CD14-positive monocyte (primary cell): ENCODE measurements at regions not wholly inside any gene's neighbourhood (a gene's known extent, or its start where the extent isn't known, plus 50 kb on each side); places are given as distances from the start of the nearest gene placed in this dataset.

Experiments
- DNase-seq, 3 donors: peaks; one replicate each; pipeline ENCODE4 v3.0.0-alpha.2; 2011 to 2022
- H2AFZ ChIP-seq: 2 replicates; pipeline ENCODE4 v1.6.0; 2012; ENCODE audit warnings: mild to moderate bottlenecking, low read depth, low read length, inconsistent platforms; ENCODE audit not compliant: insufficient read depth, poor library complexity, severe bottlenecking
- H3K27ac ChIP-seq, 2 donors: 1 replicate in 1 of 2; 2 replicates in 1 of 2; pipeline ENCODE4 v1.5.1; 2012 to 2013; ENCODE audit warnings: low read length in 2 of 2, control low read depth in 1 of 2, inconsistent platforms in 1 of 2, low read depth in 1 of 2, mild to moderate bottlenecking in 1 of 2
- H3K27me3 ChIP-seq, 2 donors: one replicate each; pipeline versions ENCODE4 v1.6.0 to v1.6.1; 2011 to 2013; ENCODE audit warnings: low read length in 2 of 2; ENCODE audit not compliant: control insufficient read depth in 2 of 2, insufficient read depth in 2 of 2
- H3K36me3 ChIP-seq, 2 donors: replicated peaks in 1 of 2; 1 replicate in 1 of 2; 2 replicates in 1 of 2; pipeline versions ENCODE4 v1.5.1 to v1.6.1; 2012 to 2013; ENCODE audit warnings: low read length in 2 of 2, control low read depth in 1 of 2, inconsistent platforms in 1 of 2, mild to moderate bottlenecking in 1 of 2; ENCODE audit not compliant: insufficient read depth in 2 of 2, control insufficient read depth in 1 of 2
- H3K4me1 ChIP-seq, 2 donors: 1 replicate in 1 of 2; 2 replicates in 1 of 2; pipeline versions ENCODE4 v1.5.1 to v1.6.1; 2012 to 2013; ENCODE audit warnings: low read length in 2 of 2, control low read depth in 1 of 2, inconsistent platforms in 1 of 2, mild to moderate bottlenecking in 1 of 2, moderate library complexity in 1 of 2; ENCODE audit not compliant: insufficient read depth in 2 of 2, control insufficient read depth in 1 of 2
- H3K4me2 ChIP-seq: replicated peaks from 2 replicates; pipeline ENCODE3; 2012; ENCODE audit warnings: low read length, moderate library complexity, mild to moderate bottlenecking; ENCODE audit not compliant: poor library complexity, severe bottlenecking; ENCODE audit errors: extremely low read depth
- H3K4me3 ChIP-seq, 3 experiments: fragments of 200-600 bp in 1 of 3; sonication (generic) in 1 of 3; replicated peaks in 1 of 3; 1 replicate in 2 of 3; 2 replicates in 1 of 3; pipeline ENCODE4 v1.5.1; 2011 to 2013; ENCODE audit warnings: low read length in 3 of 3, mild to moderate bottlenecking in 3 of 3, control low read depth in 2 of 3, low read depth in 2 of 3, inconsistent platforms in 1 of 3, moderate library complexity in 1 of 3
- H3K79me2 ChIP-seq: 2 replicates; pipeline ENCODE4 v1.6.0; 2012; ENCODE audit warnings: mild to moderate bottlenecking, control low read depth, inconsistent platforms, low read length, moderate library complexity; ENCODE audit not compliant: insufficient read depth
- H3K9ac ChIP-seq: 2 replicates; pipeline ENCODE4 v1.6.0; 2017; ENCODE audit warnings: low read length, mild to moderate bottlenecking; ENCODE audit not compliant: insufficient read depth, poor library complexity, severe bottlenecking
- H3K9me3 ChIP-seq, 2 donors: replicated peaks in 1 of 2; 1 replicate in 1 of 2; 2 replicates in 1 of 2; pipeline versions ENCODE4 v1.5.1 to v1.6.1; 2012 to 2013; ENCODE audit warnings: low read length in 2 of 2, control low read depth in 1 of 2; ENCODE audit not compliant: control insufficient read depth in 1 of 2, insufficient read depth in 1 of 2
- H4K20me1 ChIP-seq: 2 replicates; pipeline ENCODE4 v1.6.0; 2012; ENCODE audit warnings: mild to moderate bottlenecking, low read length, control low read depth, moderate library complexity; ENCODE audit not compliant: insufficient read depth
- H3K27ac Mint-ChIP-seq, 7 donors: one replicate each; pipeline ENCODE4 v1.8.0; 2020; ENCODE audit warnings: mild to moderate bottlenecking in 7 of 7, mixed read lengths in 7 of 7, moderate library complexity in 6 of 7, inconsistent platforms in 2 of 7
- H3K27me3 Mint-ChIP-seq, 3 donors: one replicate each; pipeline ENCODE4 v1.8.0; 2021 to 2022; ENCODE audit warnings: low read depth in 3 of 3, mild to moderate bottlenecking in 3 of 3, mixed read lengths in 3 of 3, moderate library complexity in 3 of 3, inconsistent platforms in 1 of 3
- H3K36me3 Mint-ChIP-seq, 2 donors: one replicate each; pipeline ENCODE4 v1.8.0; 2020; ENCODE audit warnings: mixed read lengths in 2 of 2, inconsistent platforms in 1 of 2, mild to moderate bottlenecking in 1 of 2
- H3K4me1 Mint-ChIP-seq: one replicate; pipeline ENCODE4 v1.8.0; 2020; ENCODE audit warnings: mild to moderate bottlenecking, mixed read lengths
- H3K4me3 Mint-ChIP-seq, 2 donors: one replicate each; pipeline ENCODE4 v1.8.0; 2020; ENCODE audit warnings: mild to moderate bottlenecking in 2 of 2, mixed read lengths in 2 of 2, moderate library complexity in 1 of 2
- H3K9me3 Mint-ChIP-seq, 7 donors: one replicate each; pipeline ENCODE4 v1.8.0; 2020 to 2022; ENCODE audit warnings: mixed read lengths in 7 of 7, mild to moderate bottlenecking in 6 of 7, moderate library complexity in 6 of 7, inconsistent platforms in 2 of 7
- WGBS: methylation state at CpG from one replicate; pipeline ENCODE4 v1.1.5; 2013; ENCODE audit warnings: missing lambda C conversion rate; ENCODE audit not compliant: insufficient coverage; 5-methylcytosine and 5-hydroxymethylcytosine counted together
- intact Hi-C, 2 donors: fragments of 100-400 bp; cut with micrococcal nuclease; formaldehyde crosslinking; loops; one replicate each; pipeline versions ENCODE4 v1.15.0 to v1.15.1; 2023
- TF ChIP-seq, protein P1 (sequence below): fragments of 200-600 bp; IDR thresholded peaks from one replicate; pipeline ENCODE4 v1.8.0; 2022; ENCODE audit warnings: antibody characterized with exemption, mild to moderate bottlenecking

- H3K27ac ChIP-seq = no peak overlapping the region
- no peaks in the 10 kb centered on the region for H4K20me1 ChIP-seq
- no peak overlapping the region for H3K4me3 ChIP-seq
- H3K4me2 ChIP-seq = no peak overlapping the region
- no peaks in the 10 kb centered on the region for H3K36me3 ChIP-seq
- Mint-ChIP-seq H3K4me3 (no peak overlapping the region), H3K27me3 (peaks cover 0 to 3% (median 2%) of the 10 kb centered on the region in 3 donors), H3K27ac (no peak overlapping the region), H3K4me1 (no peaks in the 10 kb centered on the region), H3K36me3 (no peaks in the 10 kb centered on the region), H3K9me3 (peaks cover 0 to 8% (median 5%) of the 10 kb centered on the region in 7 donors)
- H3K79me2 ChIP-seq = no peaks in the 10 kb centered on the region
- no peak overlapping the region for H2AFZ ChIP-seq
- TF ChIP-seq, protein P1, sequence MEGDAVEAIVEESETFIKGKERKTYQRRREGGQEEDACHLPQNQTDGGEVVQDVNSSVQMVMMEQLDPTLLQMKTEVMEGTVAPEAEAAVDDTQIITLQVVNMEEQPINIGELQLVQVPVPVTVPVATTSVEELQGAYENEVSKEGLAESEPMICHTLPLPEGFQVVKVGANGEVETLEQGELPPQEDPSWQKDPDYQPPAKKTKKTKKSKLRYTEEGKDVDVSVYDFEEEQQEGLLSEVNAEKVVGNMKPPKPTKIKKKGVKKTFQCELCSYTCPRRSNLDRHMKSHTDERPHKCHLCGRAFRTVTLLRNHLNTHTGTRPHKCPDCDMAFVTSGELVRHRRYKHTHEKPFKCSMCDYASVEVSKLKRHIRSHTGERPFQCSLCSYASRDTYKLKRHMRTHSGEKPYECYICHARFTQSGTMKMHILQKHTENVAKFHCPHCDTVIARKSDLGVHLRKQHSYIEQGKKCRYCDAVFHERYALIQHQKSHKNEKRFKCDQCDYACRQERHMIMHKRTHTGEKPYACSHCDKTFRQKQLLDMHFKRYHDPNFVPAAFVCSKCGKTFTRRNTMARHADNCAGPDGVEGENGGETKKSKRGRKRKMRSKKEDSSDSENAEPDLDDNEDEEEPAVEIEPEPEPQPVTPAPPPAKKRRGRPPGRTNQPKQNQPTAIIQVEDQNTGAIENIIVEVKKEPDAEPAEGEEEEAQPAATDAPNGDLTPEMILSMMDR = no peak
- H3K27me3 ChIP-seq = no peaks in the 10 kb centered on the region
- no peaks in the 10 kb centered on the region for H3K4me1 ChIP-seq
- H3K9ac ChIP-seq = no peak overlapping the region
- no peaks in the 10 kb centered on the region for H3K9me3 ChIP-seq
- no CpG with 5 or more reads among the region's 2 CpGs for WGBS
- no peak for DNase-seq
- intact Hi-C loops = no loop called here
Measured at GRCh38 chr3:148147903-148148302, 549.8 kb upstream of the AGTR1 start.

- H3K4me2 ChIP-seq = no peak overlapping the region
- H3K27ac ChIP-seq = no peak overlapping the region
- H3K9ac ChIP-seq = no peak overlapping the region
- no peaks in the 10 kb centered on the region for H3K79me2 ChIP-seq
- Mint-ChIP-seq H3K27ac (no peak overlapping the region), H3K4me1 (no peaks in the 10 kb centered on the region), H3K36me3 (no peaks in the 10 kb centered on the region), H3K9me3 (peaks cover 0 to 9% (median 8%) of the 10 kb centered on the region in 7 donors), H3K27me3 (peaks cover 0 to 2% (median 1%) of the 10 kb centered on the region in 3 donors), H3K4me3 (no peak overlapping the region)
- no peaks in the 10 kb centered on the region for H3K9me3 ChIP-seq
- no peaks in the 10 kb centered on the region for H3K4me1 ChIP-seq
- intact Hi-C loops = no loop called here
- no peak for DNase-seq
- H2AFZ ChIP-seq = no peak overlapping the region
- 75% methylated on average over 1 of the region's 2 CpGs for WGBS
- H3K27me3 ChIP-seq = no peaks in the 10 kb centered on the region
- TF ChIP-seq, protein P1 = no peak
- H3K4me3 ChIP-seq = no peak overlapping the region
- no peaks in the 10 kb centered on the region for H3K36me3 ChIP-seq
- H4K20me1 ChIP-seq = no peaks in the 10 kb centered on the region
Measured at GRCh38 chr3:148149556-148149955, 548.1 kb upstream of the AGTR1 start.
